ENCODE measurements at regions not wholly inside any gene's neighbourhood (a gene's known extent, or its start where the extent isn't known, plus 50 kb on each side); places are given as distances from the start of the nearest gene placed in this dataset.

DNA sequence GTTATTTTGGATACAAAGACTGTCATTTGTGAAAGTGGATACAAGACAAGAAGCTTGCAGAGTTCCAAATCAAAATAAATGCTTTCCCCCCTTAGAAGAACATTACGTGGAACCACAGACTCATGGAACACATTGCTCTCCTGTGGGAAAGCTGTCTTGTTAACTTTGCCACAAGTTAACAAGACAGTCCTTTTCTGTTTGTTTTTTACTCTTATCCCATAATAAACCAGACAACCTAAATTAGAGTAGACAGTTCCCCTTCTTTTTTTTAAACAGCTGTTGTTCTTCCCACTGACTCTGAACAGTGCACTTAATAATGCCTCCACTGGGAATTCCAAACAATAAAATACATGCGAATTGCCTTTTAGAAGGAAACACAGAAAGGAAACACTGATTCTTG, 255.3 kb upstream of the UBE2E2 start:
- H3K4me3 Mint-ChIP-seq = no peak overlapping the region
- no peaks in the 10 kb centered on the region for H3K4me1 Mint-ChIP-seq (ENCODE audit: low read depth)
- intact Hi-C loops (cut with micrococcal nuclease) = no loop called here
- H3K36me3 Mint-ChIP-seq (ENCODE audit: low read depth) = no peaks in the 10 kb centered on the region
- H3K9me3 Mint-ChIP-seq = peaks cover 9% of the 10 kb centered on the region
- no peak overlapping the region for H3K27ac Mint-ChIP-seq
- no peaks in the 10 kb centered on the region for H3K27me3 Mint-ChIP-seq

GRCh38 chr3:22951910-22952309, 251.2 kb upstream of the UBE2E2 start:
- Mint-ChIP-seq H3K27ac (no peak overlapping the region), H3K9me3 (peaks cover 11% of the 10 kb centered on the region), H3K27me3 (no peaks in the 10 kb centered on the region), H3K36me3 (ENCODE audit: low read depth) (no peaks in the 10 kb centered on the region), H3K4me1 (ENCODE audit: low read depth) (no peaks in the 10 kb centered on the region), H3K4me3 (no peak overlapping the region)
- intact Hi-C loops (cut with micrococcal nuclease) = no loop called here

DNA sequence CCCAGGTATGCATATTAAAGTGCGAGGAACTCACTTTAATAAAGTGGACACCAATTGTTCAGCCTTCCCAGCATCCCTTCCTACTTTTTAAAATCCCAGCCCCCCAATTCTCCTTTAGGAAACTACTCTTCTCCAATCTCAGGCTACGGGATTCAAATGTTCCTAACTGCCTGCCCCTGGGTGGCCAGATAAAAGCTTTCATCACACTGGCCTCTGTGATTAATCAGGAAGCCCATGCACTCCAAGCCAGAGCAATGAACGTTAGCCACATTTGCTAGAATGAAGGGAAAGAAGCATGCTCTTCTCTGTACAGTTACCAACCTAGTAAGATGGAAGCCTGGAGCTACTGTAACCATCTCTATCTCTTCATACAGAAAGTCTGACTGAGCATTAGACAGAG, 250.3 kb upstream of the UBE2E2 start:
- H3K4me3 Mint-ChIP-seq = no peak overlapping the region
- H3K4me1 Mint-ChIP-seq (ENCODE audit: low read depth) = no peaks in the 10 kb centered on the region
- intact Hi-C loops (cut with micrococcal nuclease) = no loop called here
- H3K9me3 Mint-ChIP-seq = peaks cover 11% of the 10 kb centered on the region
- H3K27ac Mint-ChIP-seq = no peak overlapping the region
- H3K36me3 Mint-ChIP-seq (ENCODE audit: low read depth) = no peaks in the 10 kb centered on the region
- H3K27me3 Mint-ChIP-seq = no peaks in the 10 kb centered on the region

DNA sequence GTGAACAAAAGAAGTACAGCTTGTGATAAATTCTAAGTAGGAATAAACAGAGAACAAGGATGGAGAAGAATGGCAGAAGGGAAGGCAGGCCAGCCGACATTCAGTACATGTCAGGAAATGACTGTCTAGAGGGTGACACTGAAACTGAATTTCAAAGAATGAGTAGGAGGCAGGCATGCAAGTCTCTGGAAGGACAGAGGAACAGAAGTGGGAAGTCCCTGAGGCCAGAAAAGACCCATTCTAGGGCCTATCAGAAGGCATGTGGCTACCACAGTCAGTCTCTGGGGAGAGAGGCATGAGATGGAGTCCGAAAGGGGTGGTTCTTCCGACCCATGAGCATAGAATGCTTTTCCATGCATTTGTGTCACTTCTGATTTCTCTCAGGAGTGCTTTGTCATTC, 243.5 kb upstream of the UBE2E2 start:
- intact Hi-C loops (cut with micrococcal nuclease) = no loop called here
- Mint-ChIP-seq H3K4me1 (ENCODE audit: low read depth) (peaks cover 14% of the 10 kb centered on the region), H3K27me3 (peaks cover 3% of the 10 kb centered on the region), H3K9me3 (no peaks in the 10 kb centered on the region), H3K4me3 (no peak overlapping the region), H3K36me3 (ENCODE audit: low read depth) (no peaks in the 10 kb centered on the region), H3K27ac (peak overlapping the region; percentile 61)

GRCh38 chr3:22960105-22960984, 242.8 kb upstream of the UBE2E2 start:
- no peak overlapping the region for H3K4me3 Mint-ChIP-seq
- no peaks in the 10 kb centered on the region for H3K9me3 Mint-ChIP-seq
- intact Hi-C loops (cut with micrococcal nuclease) = loop anchor here (1.0 to 10.0 kb wide), 2 partner anchors 396 to 876 kb away; no protein-coding TSS in a partner anchor
- H3K4me1 Mint-ChIP-seq (ENCODE audit: low read depth) = peaks cover 14% of the 10 kb centered on the region
- H3K36me3 Mint-ChIP-seq (ENCODE audit: low read depth) = no peaks in the 10 kb centered on the region
- peaks cover 3% of the 10 kb centered on the region for H3K27me3 Mint-ChIP-seq
- peak overlapping the region; percentile 61 for H3K27ac Mint-ChIP-seq

DNA sequence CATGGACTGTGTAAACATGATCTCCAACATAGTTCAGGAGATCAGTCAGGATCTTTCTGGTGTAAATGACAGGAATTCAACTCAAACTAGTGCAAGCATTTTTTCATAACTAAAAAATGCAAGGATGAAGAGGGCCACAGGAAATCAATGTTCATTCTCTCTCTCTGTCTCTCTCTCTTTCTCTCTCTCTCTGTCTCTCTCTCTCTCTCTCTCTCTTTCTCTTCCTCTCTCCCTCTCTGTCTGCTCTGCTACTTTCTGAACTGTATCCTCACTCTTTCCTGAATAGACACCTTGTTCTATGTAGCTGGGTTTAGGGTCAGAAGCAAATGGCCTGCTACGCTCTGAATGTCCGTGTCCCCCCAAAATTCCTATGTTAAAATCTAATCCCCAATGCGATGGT, 240.9 kb upstream of the UBE2E2 start:
- intact Hi-C loops (cut with micrococcal nuclease) = loop anchor here (10.0 kb wide), 1 partner anchor 877 kb away; no protein-coding TSS in a partner anchor
- Mint-ChIP-seq H3K4me1 (ENCODE audit: low read depth) (peaks cover 19% of the 10 kb centered on the region), H3K9me3 (no peaks in the 10 kb centered on the region), H3K4me3 (no peak overlapping the region), H3K27me3 (peaks cover 3% of the 10 kb centered on the region), H3K36me3 (ENCODE audit: low read depth) (no peaks in the 10 kb centered on the region), H3K27ac (peak overlapping the region; percentile 8)

DNA sequence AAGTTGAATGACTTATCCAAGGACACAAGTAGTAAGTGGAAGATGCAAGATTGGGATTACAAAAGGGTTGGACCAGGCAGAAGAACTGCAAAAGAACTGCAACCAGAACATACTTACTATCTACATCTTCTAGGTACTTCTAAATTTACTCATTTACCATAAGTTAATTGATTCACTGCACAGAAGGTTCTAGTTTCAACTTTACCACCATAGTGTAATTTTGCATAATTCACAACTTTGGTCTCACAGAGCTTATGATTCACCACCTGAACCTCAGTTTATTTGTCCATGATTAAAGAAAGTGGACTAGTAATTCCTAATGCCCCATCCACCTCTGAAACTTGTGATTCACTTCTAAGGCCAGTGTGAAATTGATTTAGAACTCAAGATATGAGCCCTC, 236.8 kb upstream of the UBE2E2 start:
- H3K4me1 Mint-ChIP-seq (ENCODE audit: low read depth) = peaks cover 6% of the 10 kb centered on the region
- no peaks in the 10 kb centered on the region for H3K9me3 Mint-ChIP-seq
- H3K27me3 Mint-ChIP-seq = peaks cover 4% of the 10 kb centered on the region
- intact Hi-C loops (cut with micrococcal nuclease) = loop anchor here (10.0 kb wide), 1 partner anchor 882 kb away; no protein-coding TSS in a partner anchor
- H3K36me3 Mint-ChIP-seq (ENCODE audit: low read depth) = no peaks in the 10 kb centered on the region
- H3K4me3 Mint-ChIP-seq = no peak overlapping the region
- no peak overlapping the region for H3K27ac Mint-ChIP-seq

- H3K27me3 Mint-ChIP-seq = peaks cover 2% of the 10 kb centered on the region
- no peak overlapping the region for H3K4me3 Mint-ChIP-seq
- intact Hi-C loops (cut with micrococcal nuclease) = loop anchor here (10.0 kb wide), 1 partner anchor 884 kb away; no protein-coding TSS in a partner anchor
- H3K36me3 Mint-ChIP-seq (ENCODE audit: low read depth) = no peaks in the 10 kb centered on the region
- H3K4me1 Mint-ChIP-seq (ENCODE audit: low read depth) = peaks cover 6% of the 10 kb centered on the region
- H3K9me3 Mint-ChIP-seq = no peaks in the 10 kb centered on the region
- no peak overlapping the region for H3K27ac Mint-ChIP-seq
Measured at GRCh38 chr3:22969276-22969675, 233.9 kb upstream of the UBE2E2 start.

GRCh38 chr3:22971497-22971896, 231.6 kb upstream of the UBE2E2 start:
- Mint-ChIP-seq H3K27me3 (peaks cover 2% of the 10 kb centered on the region), H3K4me1 (ENCODE audit: low read depth) (peaks cover 6% of the 10 kb centered on the region), H3K27ac (no peak overlapping the region), H3K9me3 (no peaks in the 10 kb centered on the region), H3K4me3 (no peak overlapping the region), H3K36me3 (ENCODE audit: low read depth) (no peaks in the 10 kb centered on the region)
- intact Hi-C loops (cut with micrococcal nuclease) = no loop called here

GRCh38 chr3:22977042-22977441, 226.1 kb upstream of the UBE2E2 start:
- Mint-ChIP-seq H3K4me1 (ENCODE audit: low read depth) (no peaks in the 10 kb centered on the region), H3K27ac (no peak overlapping the region)
- intact Hi-C loops (cut with micrococcal nuclease) = no loop called here

DNA sequence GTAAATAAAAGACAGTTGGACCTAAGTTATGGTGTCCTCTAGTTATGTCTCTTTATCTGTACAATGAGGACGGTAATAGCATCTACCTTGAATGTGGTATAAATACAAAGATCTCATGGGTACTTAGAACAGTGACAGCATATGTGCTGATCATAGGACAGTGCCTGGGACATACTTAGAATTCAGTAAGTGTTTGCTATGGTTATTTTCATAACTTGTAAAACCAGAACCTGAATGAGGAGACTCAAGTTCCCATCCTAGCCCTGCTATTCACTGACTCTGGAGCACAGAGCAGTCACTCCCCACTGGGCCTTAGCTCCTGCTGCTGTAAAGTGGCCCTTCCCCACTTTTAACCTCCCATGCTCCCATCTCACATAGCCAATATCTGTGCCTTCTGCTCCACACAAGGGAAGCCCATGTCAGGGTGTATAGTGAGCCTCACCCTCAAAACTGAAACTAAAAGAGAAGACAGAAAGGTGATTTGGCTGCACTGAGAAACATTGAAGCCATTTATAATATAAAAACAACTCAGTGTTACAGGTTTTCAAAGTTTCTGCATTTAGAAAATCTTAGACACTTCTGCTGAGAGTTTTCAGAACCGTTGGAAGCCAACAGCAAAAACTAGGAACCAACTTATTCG, 225.4 kb upstream of the UBE2E2 start:
- intact Hi-C loops (cut with micrococcal nuclease) = no loop called here
- Mint-ChIP-seq H3K9me3 (no peaks in the 10 kb centered on the region), H3K27ac (no peak overlapping the region), H3K4me3 (no peak overlapping the region), H3K4me1 (ENCODE audit: low read depth) (no peaks in the 10 kb centered on the region), H3K27me3 (no peaks in the 10 kb centered on the region), H3K36me3 (ENCODE audit: low read depth) (no peaks in the 10 kb centered on the region)

More at GRCh38 chr3:22977042-22977441, 226.1 kb upstream of the UBE2E2 start:
- Mint-ChIP-seq H3K27me3 (no peaks in the 10 kb centered on the region), H3K36me3 (ENCODE audit: low read depth) (no peaks in the 10 kb centered on the region), H3K9me3 (no peaks in the 10 kb centered on the region), H3K4me3 (no peak overlapping the region)

- Mint-ChIP-seq H3K36me3 (ENCODE audit: low read depth) (no peaks in the 10 kb centered on the region), H3K27me3 (no peaks in the 10 kb centered on the region), H3K4me1 (ENCODE audit: low read depth) (peaks cover 14% of the 10 kb centered on the region), H3K27ac (no peak overlapping the region), H3K4me3 (no peak overlapping the region), H3K9me3 (no peaks in the 10 kb centered on the region)
- intact Hi-C loops (cut with micrococcal nuclease) = no loop called here
Measured at GRCh38 chr3:22979581-22979980, 223.5 kb upstream of the UBE2E2 start.

- H3K9me3 Mint-ChIP-seq = peaks cover 6% of the 10 kb centered on the region
- intact Hi-C loops (cut with micrococcal nuclease) = no loop called here
Measured at GRCh38 chr3:22980346-22980745, 222.8 kb upstream of the UBE2E2 start.

GRCh38 chr3:22981166-22981565, 222.0 kb upstream of the UBE2E2 start:
- Mint-ChIP-seq H3K4me3 (no peak overlapping the region), H3K4me1 (ENCODE audit: low read depth) (peaks cover 14% of the 10 kb centered on the region), H3K27me3 (no peaks in the 10 kb centered on the region), H3K27ac (no peak overlapping the region), H3K9me3 (peaks cover 14% of the 10 kb centered on the region), H3K36me3 (ENCODE audit: low read depth) (no peaks in the 10 kb centered on the region)
- intact Hi-C loops (cut with micrococcal nuclease) = no loop called here

More at GRCh38 chr3:22980346-22980745, 222.8 kb upstream of the UBE2E2 start:
- Mint-ChIP-seq H3K4me1 (ENCODE audit: low read depth) (peaks cover 14% of the 10 kb centered on the region), H3K4me3 (no peak overlapping the region), H3K27me3 (no peaks in the 10 kb centered on the region), H3K27ac (no peak overlapping the region), H3K36me3 (ENCODE audit: low read depth) (no peaks in the 10 kb centered on the region)
